SJSA1 (cell line): ENCODE measurements at regions not wholly inside any gene's neighbourhood (a gene's known extent, or its start where the extent isn't known, plus 50 kb on each side); places are given as distances from the start of the nearest gene placed in this dataset.

Experiments used
- DNase-seq, 2 experiments: peaks; one replicate each; pipeline ENCODE4 v3.0.0-alpha.2; 2015 to 2020; ENCODE audit warnings: low spot score in 2 of 2, low read depth in 1 of 2
- H3K27ac ChIP-seq: fragments of 250-450 bp; sonication (Bioruptor Pico); 2 replicates; pipeline ENCODE4 v1.5.1; 2020; ENCODE audit warnings: mild to moderate bottlenecking, moderate library complexity
- H3K27me3 ChIP-seq: fragments of 250-450 bp; sonication (Bioruptor Pico); replicated peaks from 2 replicates; pipeline ENCODE4 v1.5.1; 2020; ENCODE audit warnings: mild to moderate bottlenecking, moderate library complexity
- H3K36me3 ChIP-seq: fragments of 250-450 bp; sonication (Bioruptor Pico); 2 replicates; pipeline ENCODE4 v1.5.1; 2020; ENCODE audit warnings: mild to moderate bottlenecking
- H3K4me1 ChIP-seq: fragments of 250-450 bp; sonication (Bioruptor Pico); replicated peaks from 2 replicates; pipeline ENCODE4 v1.6.1; 2021; ENCODE audit warnings: mild to moderate bottlenecking
- H3K4me3 ChIP-seq: fragments of 250-450 bp; sonication (Bioruptor Pico); 2 replicates; pipeline ENCODE4 v1.5.1; 2020; ENCODE audit warnings: mild to moderate bottlenecking
- H3K9me3 ChIP-seq: fragments of 250-450 bp; sonication (Bioruptor Pico); replicated peaks from 2 replicates; pipeline ENCODE4 v1.5.1; 2020; ENCODE audit warnings: mild to moderate bottlenecking

DNA sequence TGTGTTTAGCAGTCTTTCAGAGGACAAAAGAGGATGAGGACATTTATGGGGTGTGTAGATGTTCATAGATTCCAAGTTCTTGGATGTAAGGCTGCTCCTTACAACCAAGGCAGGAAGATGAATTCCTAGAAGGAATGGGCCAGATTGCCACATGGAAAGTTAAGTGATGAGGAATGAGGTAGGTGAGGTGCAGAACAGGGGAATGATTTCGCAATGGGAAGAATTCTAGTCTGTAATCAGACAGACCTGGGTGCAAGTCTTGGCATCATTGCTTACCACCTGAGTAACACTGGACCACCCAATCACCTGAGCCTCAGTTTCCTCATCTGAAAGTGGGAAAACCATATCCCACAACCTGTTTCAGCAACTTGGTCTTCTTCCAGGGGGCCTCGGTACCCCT lies 174.9 kb downstream of the IER5 start:
- H3K27me3 ChIP-seq: no peaks in the 10 kb centered on the region
- no peak for DNase-seq
- H3K4me3 ChIP-seq: no peak overlapping the region
- H3K27ac ChIP-seq: no peak overlapping the region
- no peaks in the 10 kb centered on the region for H3K36me3 ChIP-seq
- no peaks in the 10 kb centered on the region for H3K9me3 ChIP-seq
- H3K4me1 ChIP-seq: no peaks in the 10 kb centered on the region

DNA sequence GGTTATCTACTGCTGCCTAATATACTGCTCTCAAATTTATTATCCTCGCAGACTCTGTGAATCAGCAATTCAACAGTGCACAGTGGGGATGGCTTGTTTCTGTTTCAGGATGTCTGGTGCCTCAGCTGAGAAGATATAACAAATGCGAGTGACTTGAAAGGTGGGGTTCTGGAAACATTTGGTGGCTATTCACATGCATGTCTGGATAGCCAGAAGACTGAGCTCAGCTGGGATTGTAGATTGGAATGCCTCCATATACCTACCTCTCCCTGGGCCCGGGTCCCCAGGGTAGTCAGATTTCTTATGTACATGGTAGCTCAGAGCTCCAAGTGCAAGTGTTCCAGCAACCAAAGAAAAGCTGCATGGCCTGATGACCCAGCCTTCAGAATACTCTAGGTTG lies 176.3 kb downstream of the IER5 start:
- no peaks in the 10 kb centered on the region for H3K27me3 ChIP-seq
- H3K9me3 ChIP-seq: no peaks in the 10 kb centered on the region
- no peaks in the 10 kb centered on the region for H3K4me1 ChIP-seq
- DNase-seq: no peak
- H3K36me3 ChIP-seq: no peaks in the 10 kb centered on the region
- no peak overlapping the region for H3K4me3 ChIP-seq
- no peak overlapping the region for H3K27ac ChIP-seq

DNA sequence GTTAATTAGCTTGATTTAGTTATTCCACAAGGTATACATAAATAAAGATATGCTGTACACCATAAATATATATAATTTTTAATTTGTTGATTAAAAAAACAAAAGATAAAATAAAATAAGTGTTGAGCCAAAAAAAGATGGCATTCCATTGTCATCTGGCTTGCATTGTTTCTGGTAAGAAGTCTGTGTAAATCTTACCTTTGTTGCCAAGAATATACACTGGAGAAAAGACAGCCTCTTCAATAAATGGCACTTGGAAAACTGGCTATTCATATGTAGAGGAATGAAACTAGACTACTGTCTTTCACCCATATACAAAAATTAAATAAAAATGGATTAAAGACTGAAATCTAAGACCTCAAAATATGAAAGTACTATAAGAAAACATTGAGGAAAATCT lies 196.5 kb downstream of the IER5 start:
- H3K9me3 ChIP-seq: 0 out of 2 replicates have a peak, but pooled peaks cover 2% of the 10 kb centered on the region
- H3K4me3 ChIP-seq: no peak overlapping the region
- no peaks in the 10 kb centered on the region for H3K4me1 ChIP-seq
- H3K36me3 ChIP-seq: no peaks in the 10 kb centered on the region
- H3K27ac ChIP-seq: no peak overlapping the region
- DNase-seq: no peak
- no peaks in the 10 kb centered on the region for H3K27me3 ChIP-seq

DNA sequence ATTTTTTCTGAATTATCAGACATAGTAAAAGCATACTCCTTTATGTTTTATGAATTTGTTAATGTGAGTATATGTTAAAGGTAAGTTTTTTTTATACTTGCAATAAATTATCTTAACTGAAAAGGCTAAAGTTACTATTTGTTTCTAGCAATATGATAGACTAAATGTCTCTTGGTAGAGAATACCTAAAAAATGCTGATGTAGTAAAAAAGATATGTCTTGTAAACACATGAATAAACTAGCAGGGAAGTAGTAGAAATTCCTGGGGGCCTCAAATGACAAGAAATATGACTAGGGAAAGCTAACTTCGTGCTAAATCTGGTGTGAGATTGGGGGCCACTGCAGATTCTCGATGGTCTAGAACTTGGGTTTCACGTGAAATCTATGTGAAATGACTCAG lies 188.1 kb upstream of the CACNA1E start:
- Histone ChIP-seq H3K36me3 (no peaks in the 10 kb centered on the region), H3K9me3 (no peaks in the 10 kb centered on the region), H3K27ac (no peak overlapping the region), H3K27me3 (no peaks in the 10 kb centered on the region; the same call in 1 of the 2 replicates), H3K4me3 (no peak overlapping the region), H3K4me1 (no peaks in the 10 kb centered on the region)
- DNase-seq: no peak

DNA sequence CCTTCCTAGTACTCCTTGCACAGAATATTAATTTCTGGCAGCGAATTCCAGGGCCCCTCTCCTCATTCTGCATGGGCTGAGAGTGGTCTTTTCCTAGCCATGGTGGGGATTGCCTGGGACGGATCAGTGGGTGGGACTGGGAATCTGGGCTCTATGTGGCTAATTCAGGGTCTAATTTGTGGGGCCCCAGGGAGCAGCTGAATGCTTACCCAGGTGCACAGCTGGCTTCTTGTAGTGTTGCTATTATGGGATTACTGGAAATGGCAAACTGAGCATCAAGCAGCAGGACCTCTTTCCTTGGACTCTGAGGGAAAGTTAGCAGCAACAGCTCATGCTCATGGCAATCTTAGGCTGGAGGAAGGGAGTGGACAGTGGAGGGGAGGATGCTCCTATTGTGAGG lies 187.1 kb upstream of the CACNA1E start:
- H3K27ac ChIP-seq: no peak overlapping the region
- no peaks in the 10 kb centered on the region; the same call in 1 of the 2 replicates for H3K27me3 ChIP-seq
- H3K4me1 ChIP-seq: no peaks in the 10 kb centered on the region
- no peaks in the 10 kb centered on the region for H3K9me3 ChIP-seq
- no peak overlapping the region for H3K4me3 ChIP-seq
- DNase-seq: no peak
- H3K36me3 ChIP-seq: no peaks in the 10 kb centered on the region

DNA sequence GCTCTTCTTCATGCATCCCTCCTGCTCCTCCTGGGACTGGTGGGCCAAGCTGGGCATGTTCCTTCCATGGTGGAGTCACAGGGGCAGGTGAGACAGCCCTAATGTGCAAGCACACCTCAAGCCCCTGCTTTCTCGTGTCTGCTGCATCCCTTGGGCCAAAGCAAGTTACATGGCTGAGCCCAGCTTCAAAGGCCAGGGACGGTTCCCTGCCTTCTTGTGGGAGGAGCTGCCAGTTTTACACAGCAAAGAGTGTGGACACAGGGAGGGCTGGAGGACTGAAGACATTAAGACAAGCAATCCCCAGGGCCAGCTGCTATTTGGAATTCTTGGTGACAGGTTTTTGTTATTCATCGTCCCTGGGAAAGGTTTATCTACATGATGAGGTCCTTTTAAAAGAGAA lies 175.2 kb upstream of the CACNA1E start:
- H3K4me1 ChIP-seq: no peaks in the 10 kb centered on the region
- H3K27ac ChIP-seq: no peak overlapping the region
- no peak for DNase-seq
- H3K9me3 ChIP-seq: no peaks in the 10 kb centered on the region
- no peaks in the 10 kb centered on the region for H3K36me3 ChIP-seq
- H3K27me3 ChIP-seq: peaks cover 13% of the 10 kb centered on the region
- no peak overlapping the region for H3K4me3 ChIP-seq

DNA sequence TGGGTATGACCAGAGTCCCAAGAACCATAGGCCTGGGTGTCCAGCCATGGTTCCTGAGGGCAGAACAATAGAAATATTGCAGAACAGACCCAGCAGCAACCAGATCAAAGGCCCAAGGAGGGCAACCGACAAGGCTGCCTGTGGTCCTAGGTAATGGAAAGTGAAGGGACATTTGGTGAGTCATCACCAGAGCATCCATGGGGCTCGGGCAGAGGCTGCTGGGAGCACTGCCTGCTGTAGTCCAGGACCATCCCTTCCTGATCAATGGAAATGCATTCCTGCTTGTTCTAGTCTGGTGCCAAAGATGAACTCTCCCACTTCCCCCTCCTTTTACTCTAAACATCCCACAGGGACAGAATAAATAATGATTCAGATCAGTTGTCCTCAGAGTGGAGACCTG lies 172.8 kb upstream of the CACNA1E start:
- Histone ChIP-seq H3K4me1 (no peaks in the 10 kb centered on the region), H3K9me3 (no peaks in the 10 kb centered on the region), H3K4me3 (no peak overlapping the region), H3K27ac (no peak overlapping the region), H3K27me3 (peaks cover 26% of the 10 kb centered on the region), H3K36me3 (no peaks in the 10 kb centered on the region)
- DNase-seq: no peak

DNA sequence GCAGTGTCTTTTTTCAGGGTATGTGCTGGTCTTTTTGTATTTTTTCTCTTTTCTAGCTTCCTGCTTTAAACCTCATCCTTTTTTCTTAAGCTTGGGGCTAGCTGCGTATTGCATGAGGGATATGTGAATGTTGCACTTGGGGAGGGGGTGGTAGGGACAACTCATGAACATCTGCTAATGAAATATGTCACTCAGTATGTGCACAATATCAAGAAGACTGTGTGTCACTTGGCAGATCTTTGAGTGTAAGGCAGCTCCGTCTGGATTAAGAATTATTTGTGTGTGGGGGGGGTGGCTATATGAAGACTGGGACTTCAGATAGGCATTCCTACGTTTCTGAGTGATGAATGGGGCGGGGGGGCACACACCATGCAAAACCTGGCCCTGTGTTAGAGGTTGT lies 170.4 kb upstream of the CACNA1E start:
- Histone ChIP-seq H3K36me3 (no peaks in the 10 kb centered on the region), H3K4me1 (no peaks in the 10 kb centered on the region), H3K9me3 (no peaks in the 10 kb centered on the region), H3K27me3 (peaks cover 24% of the 10 kb centered on the region), H3K4me3 (no peak overlapping the region), H3K27ac (no peak overlapping the region)
- no peak for DNase-seq

DNA sequence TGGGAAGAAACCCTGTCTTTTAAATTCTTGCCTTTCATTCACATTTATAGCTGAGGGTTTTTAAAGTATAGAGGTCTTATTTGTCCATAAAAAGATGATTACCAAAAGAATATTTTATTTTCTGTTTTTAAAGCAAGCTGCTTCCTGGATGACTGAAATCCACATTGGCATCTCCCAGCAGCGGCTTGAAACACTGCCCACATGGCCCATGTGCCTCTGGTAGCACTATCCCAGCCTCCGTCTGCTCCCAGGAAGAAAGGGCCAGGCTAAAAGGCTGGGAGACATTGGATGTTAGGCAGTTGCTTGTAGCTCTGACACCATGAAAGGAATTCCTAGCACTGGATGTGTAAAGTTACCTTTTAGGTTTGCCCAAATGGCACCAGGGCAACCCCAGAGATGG lies 169.9 kb upstream of the CACNA1E start:
- Histone ChIP-seq H3K4me1 (no peaks in the 10 kb centered on the region), H3K27ac (no peak overlapping the region), H3K27me3 (peaks cover 29% of the 10 kb centered on the region), H3K36me3 (no peaks in the 10 kb centered on the region), H3K9me3 (no peaks in the 10 kb centered on the region), H3K4me3 (no peak overlapping the region)
- no peak for DNase-seq

DNA sequence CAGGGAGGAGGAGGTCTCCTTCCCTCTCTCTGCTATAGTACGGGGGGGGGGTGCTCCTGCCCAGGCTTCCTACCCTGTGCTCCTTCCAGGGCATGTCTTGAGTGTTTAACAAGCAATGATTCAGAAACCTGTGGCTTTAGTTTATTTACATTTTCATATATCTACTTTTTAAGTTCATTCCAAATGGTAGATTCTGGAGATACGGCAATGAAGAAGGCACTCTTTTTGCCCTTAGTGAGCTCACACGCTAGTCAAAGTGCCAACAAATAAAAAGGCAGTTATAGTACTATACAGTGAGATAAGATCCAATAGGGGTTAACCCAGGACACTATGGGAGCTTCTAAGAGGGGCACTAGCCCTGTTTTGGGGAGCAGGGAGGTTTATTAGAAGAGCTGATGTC lies 169.3 kb upstream of the CACNA1E start:
- no peak overlapping the region for H3K4me3 ChIP-seq
- H3K27me3 ChIP-seq: peaks cover 35% of the 10 kb centered on the region

DNA sequence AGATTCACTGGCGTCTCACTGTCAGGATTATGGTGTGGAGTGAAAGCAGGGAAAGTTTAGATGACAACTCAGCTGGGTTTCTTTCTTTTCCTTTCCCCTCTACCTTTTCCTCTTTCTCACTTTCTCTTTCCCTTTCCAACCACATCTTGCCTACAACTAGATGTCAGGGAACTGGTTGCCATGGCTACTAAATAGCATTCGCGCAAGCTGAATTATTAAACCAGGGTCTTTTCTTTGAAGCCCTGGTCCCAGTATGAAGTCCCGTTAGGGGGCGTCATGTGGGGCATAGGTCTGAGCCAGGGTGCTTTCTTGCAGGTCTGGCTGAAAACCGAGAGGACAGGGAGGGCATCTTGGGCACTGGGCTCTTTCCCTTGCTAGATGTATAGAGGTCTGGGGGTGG lies 168.4 kb upstream of the CACNA1E start:
- Histone ChIP-seq H3K9me3 (no peaks in the 10 kb centered on the region), H3K27ac (no peak overlapping the region), H3K4me1 (no peaks in the 10 kb centered on the region), H3K4me3 (no peak overlapping the region), H3K36me3 (no peaks in the 10 kb centered on the region), H3K27me3 (peaks cover 44% of the 10 kb centered on the region)
- no peak for DNase-seq

More for the DNA sequence above, 169.3 kb upstream of the CACNA1E start:
- no peak for DNase-seq
- Histone ChIP-seq H3K4me1 (no peaks in the 10 kb centered on the region), H3K36me3 (no peaks in the 10 kb centered on the region), H3K27ac (no peak overlapping the region), H3K9me3 (no peaks in the 10 kb centered on the region)

DNA sequence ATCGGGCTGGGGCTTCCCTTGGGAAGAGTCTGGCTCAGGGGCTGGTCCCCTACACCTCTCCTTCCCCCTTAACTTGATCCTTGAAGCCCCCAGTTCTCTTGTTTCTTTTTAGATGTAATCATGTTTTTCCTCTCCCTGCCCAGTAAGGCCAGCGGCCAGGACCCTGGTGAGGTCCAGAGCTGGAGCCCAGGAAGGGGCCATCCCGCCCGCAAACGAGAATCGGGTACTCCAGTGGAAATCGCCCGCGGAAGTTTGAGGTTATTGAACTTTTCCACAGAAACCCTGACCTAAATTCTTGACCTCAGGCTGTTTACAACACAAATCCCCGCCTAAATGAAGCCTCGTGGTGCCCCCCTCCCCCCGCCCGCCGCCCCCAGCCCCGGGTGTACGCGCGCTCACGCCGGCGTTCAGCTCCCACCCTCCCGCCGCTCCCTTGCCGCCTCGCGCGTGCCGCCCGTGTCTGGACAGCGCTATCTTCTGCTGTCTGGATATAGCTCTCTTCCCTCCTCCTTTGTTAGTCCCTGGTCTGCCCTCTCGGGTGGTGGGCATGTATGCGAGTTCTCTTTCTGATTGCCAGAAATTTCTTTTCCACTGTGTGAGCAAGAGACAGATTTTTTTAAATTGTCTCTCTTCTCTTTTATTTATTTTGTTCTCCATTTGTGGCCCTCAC lies 165.9 kb upstream of the CACNA1E start:
- Histone ChIP-seq H3K27me3 (peaks cover 54% of the 10 kb centered on the region), H3K4me3 (no peak overlapping the region), H3K4me1 (no peaks in the 10 kb centered on the region), H3K9me3 (no peaks in the 10 kb centered on the region), H3K36me3 (no peaks in the 10 kb centered on the region), H3K27ac (no peak overlapping the region)
- DNase-seq: no peak

DNA sequence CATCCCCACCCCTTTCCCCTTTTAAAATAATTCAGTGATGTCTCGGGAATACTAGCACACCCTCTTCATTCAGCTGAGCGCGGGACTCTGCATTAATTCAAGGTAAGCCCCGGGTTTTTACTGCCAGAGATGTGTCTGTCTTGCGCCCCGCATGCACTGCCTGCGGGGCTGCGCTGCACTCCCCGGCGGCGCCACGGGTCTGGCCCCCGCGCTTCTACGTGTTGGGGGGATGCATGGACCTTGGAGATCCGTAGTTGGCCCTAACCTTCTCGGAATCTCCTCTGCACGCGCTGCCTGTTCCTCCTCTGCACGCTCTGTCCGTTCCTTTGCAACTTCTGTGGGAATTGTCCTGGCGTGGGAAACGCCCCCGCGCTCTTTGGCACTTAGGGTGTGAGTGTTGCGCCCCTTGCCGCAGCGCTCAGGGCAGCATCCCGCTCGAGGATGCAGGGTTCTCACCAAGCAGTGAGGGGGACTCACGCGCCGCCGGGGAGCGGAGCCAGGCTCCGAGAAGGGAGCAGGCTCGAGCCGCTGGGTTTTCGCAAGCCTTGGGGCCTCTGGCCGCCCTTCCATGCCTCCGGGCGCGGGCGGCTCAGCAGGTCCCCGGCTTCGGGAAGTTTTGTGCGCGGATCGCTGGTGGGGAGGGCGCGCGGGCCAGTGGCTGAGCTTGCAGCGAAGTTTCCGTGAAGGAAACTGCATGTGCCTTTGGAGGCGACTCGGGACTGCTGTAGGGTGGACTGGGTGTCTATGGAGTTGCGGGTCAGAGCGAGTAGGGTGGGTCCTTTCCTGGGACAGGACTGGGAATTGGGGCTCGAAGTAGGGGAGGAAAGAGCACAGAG lies 165.1 kb upstream of the CACNA1E start:
- Histone ChIP-seq H3K36me3 (no peaks in the 10 kb centered on the region), H3K27ac (no peak overlapping the region), H3K27me3 (peaks cover 54% of the 10 kb centered on the region), H3K4me1 (no peaks in the 10 kb centered on the region), H3K4me3 (no peak overlapping the region), H3K9me3 (no peaks in the 10 kb centered on the region)
- no peak for DNase-seq

DNA sequence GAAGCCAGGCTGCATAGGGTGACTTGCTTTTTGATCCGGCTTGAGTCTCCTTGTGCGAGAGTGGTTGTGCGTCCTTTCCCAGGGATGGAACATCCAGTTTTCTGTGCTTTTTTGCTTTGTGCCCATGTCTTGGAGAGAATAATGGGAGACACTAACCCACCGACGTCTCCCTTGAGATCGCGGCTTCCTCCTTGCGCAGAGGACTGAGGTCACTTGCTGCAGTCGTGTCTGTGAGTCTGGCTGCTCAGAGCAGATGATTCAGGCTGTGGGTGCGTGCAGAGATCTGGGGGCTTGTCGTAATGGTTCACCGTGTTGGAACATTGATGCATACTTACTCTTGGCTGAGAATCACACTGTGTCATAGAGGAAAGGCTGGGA lies 164.5 kb upstream of the CACNA1E start:
- no peak for DNase-seq
- Histone ChIP-seq H3K27ac (no peak overlapping the region), H3K36me3 (no peaks in the 10 kb centered on the region), H3K4me3 (no peak overlapping the region), H3K9me3 (no peaks in the 10 kb centered on the region), H3K27me3 (peaks cover 54% of the 10 kb centered on the region), H3K4me1 (no peaks in the 10 kb centered on the region)
